ENCODE measurements at regions not wholly inside any gene's neighbourhood (a gene's known extent, or its start where the extent isn't known, plus 50 kb on each side); places are given as distances from the start of the nearest gene placed in this dataset.

- no peak for DNase-seq
These were observed 124.1 kb downstream of the SPCS3 start for GRCh38 chr4:176443646-176444409.

GRCh38 chr4:176444741-176445140 is 125.0 kb downstream of the SPCS3 start:
- no peak for DNase-seq

GRCh38 chr4:176448761-176449160 is 129.0 kb downstream of the SPCS3 start:
- DNase-seq: no peak

GRCh38 chr4:176451443-176451842 is 131.7 kb downstream of the SPCS3 start:
- DNase-seq: peak; percentile 20

GRCh38 chr4:176453079-176453478 is 133.3 kb downstream of the SPCS3 start:
- peak; percentile 28 for DNase-seq

GRCh38 chr4:176453658-176454057 is 133.9 kb downstream of the SPCS3 start:
- peak; percentile 49 for DNase-seq

GRCh38 chr4:176464748-176465147 is 145.0 kb downstream of the SPCS3 start:
- DNase-seq: no peak

GRCh38 chr4:176467001-176467400 is 147.2 kb downstream of the SPCS3 start:
- DNase-seq: no peak

GRCh38 chr4:176469546-176469945 is 149.8 kb downstream of the SPCS3 start:
- no peak for DNase-seq

GRCh38 chr4:176470671-176471070 is 150.9 kb downstream of the SPCS3 start:
- DNase-seq: no peak

GRCh38 chr4:176475067-176475466 is 155.3 kb downstream of the SPCS3 start:
- DNase-seq: no peak

- DNase-seq: no peak
These were observed 158.3 kb downstream of the SPCS3 start for GRCh38 chr4:176478076-176478475.

GRCh38 chr4:176479767-176480166 is 160.0 kb downstream of the SPCS3 start:
- no peak for DNase-seq

GRCh38 chr4:176482972-176483371 is 163.2 kb downstream of the SPCS3 start:
- no peak for DNase-seq

- DNase-seq: no peak
These were observed 164.7 kb downstream of the SPCS3 start for GRCh38 chr4:176484301-176484984.

- no peak for DNase-seq
These were observed 169.2 kb downstream of the SPCS3 start for GRCh38 chr4:176489001-176489400.

- no peak for DNase-seq
These were observed 173.0 kb downstream of the SPCS3 start for GRCh38 chr4:176492646-176493302.

GRCh38 chr4:176498617-176499256 is 179.0 kb downstream of the SPCS3 start:
- DNase-seq: no peak

GRCh38 chr4:176499518-176499917 is 179.8 kb downstream of the SPCS3 start:
- DNase-seq: no peak

GRCh38 chr4:176500894-176501293 is 181.1 kb downstream of the SPCS3 start:
- no peak for DNase-seq

GRCh38 chr4:176504118-176504517 is 184.4 kb downstream of the SPCS3 start:
- DNase-seq: no peak

- DNase-seq: peak; percentile 1
These were observed 188.2 kb downstream of the SPCS3 start for GRCh38 chr4:176507845-176508533.
